AG04450 (cell line): ENCODE measurements at regions not wholly inside any gene's neighbourhood (a gene's known extent, or its start where the extent isn't known, plus 50 kb on each side); places are given as distances from the start of the nearest gene placed in this dataset.

Experiments used
- CTCF ChIA-PET: fragments of 300-600, 350-600 bp; formaldehyde crosslinking; extraction: SDS; loops from one replicate; lab custom pipeline; 2022; ENCODE audit warnings: antibody characterized with exemption, inconsistent platforms; lab: Charles Lee
- POLR2A ChIA-PET: fragments of 350-600 bp; formaldehyde crosslinking; extraction: SDS; loops from one replicate; lab custom pipeline; 2021; ENCODE audit warnings: antibody characterized with exemption, inconsistent platforms; lab: Yijun Ruan, JAX
- DNase-seq: peaks from one replicate; pipeline ENCODE4 v3.0.0-alpha.2; 2011; ENCODE audit warnings: low read depth, low spot score
- H3K27ac ChIP-seq: one replicate; pipeline ENCODE4 v1.5.1; 2012; ENCODE audit warnings: low read depth, low read length, control low read depth
- H3K27me3 ChIP-seq: one replicate; pipeline ENCODE4 v1.6.0; 2012; ENCODE audit warnings: low read length; ENCODE audit not compliant: control insufficient read depth, insufficient read depth
- H3K4me3 ChIP-seq: 2 replicates; pipeline ENCODE4 v1.5.1; 2011; ENCODE audit warnings: mild to moderate bottlenecking, low read depth, low read length, control low read depth
- H3K9me3 ChIP-seq: 2 replicates; pipeline ENCODE4 v1.5.1; 2012; ENCODE audit warnings: low read length; ENCODE audit not compliant: control insufficient read depth, insufficient read depth
- TF ChIP-seq, protein P1 (sequence below): IDR thresholded peaks from 2 replicates; pipeline ENCODE4 v1.5.1; 2011; ENCODE audit warnings: low read depth, low read length, control low read depth, inconsistent platforms

DNA sequence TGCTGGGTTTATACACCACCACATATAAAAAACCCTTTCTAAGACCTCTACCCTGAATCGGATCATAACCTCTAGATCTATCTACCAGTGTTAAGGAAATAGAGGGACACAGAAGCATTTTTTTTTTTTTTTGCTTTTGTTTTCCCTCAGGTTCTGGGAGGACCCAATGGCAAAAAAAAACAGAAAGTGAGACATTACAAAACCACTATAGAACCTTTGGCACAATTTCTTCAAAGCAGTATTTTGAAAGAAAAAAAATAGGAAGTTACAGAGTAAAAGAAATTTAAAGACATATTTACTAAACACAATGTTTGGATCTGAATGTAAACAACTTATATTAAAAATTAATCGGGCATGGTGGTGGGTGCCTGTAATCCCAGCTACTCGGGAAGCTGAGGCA, 1258.7 kb upstream of the GJE1 start:
- POLR2A ChIA-PET = no interaction called here
- DNase-seq = no peak
- TF ChIP-seq, protein P1, sequence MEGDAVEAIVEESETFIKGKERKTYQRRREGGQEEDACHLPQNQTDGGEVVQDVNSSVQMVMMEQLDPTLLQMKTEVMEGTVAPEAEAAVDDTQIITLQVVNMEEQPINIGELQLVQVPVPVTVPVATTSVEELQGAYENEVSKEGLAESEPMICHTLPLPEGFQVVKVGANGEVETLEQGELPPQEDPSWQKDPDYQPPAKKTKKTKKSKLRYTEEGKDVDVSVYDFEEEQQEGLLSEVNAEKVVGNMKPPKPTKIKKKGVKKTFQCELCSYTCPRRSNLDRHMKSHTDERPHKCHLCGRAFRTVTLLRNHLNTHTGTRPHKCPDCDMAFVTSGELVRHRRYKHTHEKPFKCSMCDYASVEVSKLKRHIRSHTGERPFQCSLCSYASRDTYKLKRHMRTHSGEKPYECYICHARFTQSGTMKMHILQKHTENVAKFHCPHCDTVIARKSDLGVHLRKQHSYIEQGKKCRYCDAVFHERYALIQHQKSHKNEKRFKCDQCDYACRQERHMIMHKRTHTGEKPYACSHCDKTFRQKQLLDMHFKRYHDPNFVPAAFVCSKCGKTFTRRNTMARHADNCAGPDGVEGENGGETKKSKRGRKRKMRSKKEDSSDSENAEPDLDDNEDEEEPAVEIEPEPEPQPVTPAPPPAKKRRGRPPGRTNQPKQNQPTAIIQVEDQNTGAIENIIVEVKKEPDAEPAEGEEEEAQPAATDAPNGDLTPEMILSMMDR = no peak

GRCh38 chr6:140872885-140873284, 1259.8 kb upstream of the GJE1 start:
- ChIA-PET CTCF (no interaction called here), POLR2A (no interaction called here)
- TF ChIP-seq, protein P1 = no peak
- H3K9me3 ChIP-seq = peaks cover 4% of the 10 kb centered on the region; the same call in 1 of the 2 replicates
- no peak overlapping the region for H3K27ac ChIP-seq
- H3K27me3 ChIP-seq = no peaks in the 10 kb centered on the region
- H3K4me3 ChIP-seq = no peak overlapping the region
- no peak for DNase-seq

More for the DNA sequence above, 1258.7 kb upstream of the GJE1 start:
- peaks cover 4% of the 10 kb centered on the region; the same call in 1 of the 2 replicates for H3K9me3 ChIP-seq
- H3K4me3 ChIP-seq = no peak overlapping the region
- CTCF ChIA-PET = no interaction called here
- H3K27me3 ChIP-seq = no peaks in the 10 kb centered on the region
- no peak overlapping the region for H3K27ac ChIP-seq

GRCh38 chr6:140871911-140872310, 1260.8 kb upstream of the GJE1 start:
- TF ChIP-seq, protein P1 = no peak
- POLR2A ChIA-PET = no interaction called here
- no peaks in the 10 kb centered on the region for H3K27me3 ChIP-seq
- no peak overlapping the region for H3K27ac ChIP-seq
- H3K4me3 ChIP-seq = no peak overlapping the region
- H3K9me3 ChIP-seq = peaks cover 4% of the 10 kb centered on the region; the same call in 1 of the 2 replicates
- CTCF ChIA-PET = no interaction called here
- no peak for DNase-seq

DNA sequence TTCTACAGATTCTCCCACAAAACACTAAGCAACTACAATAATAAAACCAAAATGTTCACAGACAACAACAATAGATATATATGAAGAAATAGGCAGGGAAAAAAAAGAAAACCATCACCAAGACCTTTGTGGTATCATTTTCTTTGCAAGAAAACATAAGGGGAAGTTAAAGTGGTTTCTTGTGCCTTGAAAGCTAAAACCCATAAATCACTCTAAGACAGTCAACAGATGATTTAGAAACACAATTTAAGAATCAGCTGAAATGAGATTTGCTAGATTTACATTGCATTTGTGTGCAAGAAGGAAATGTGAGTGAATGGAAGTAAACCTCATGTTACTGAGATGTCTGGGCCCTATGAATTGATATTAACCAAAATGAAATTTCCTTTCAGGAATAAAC, 1265.4 kb upstream of the GJE1 start:
- Histone ChIP-seq H3K4me3 (no peak overlapping the region), H3K27ac (no peak overlapping the region), H3K27me3 (no peaks in the 10 kb centered on the region), H3K9me3 (no peaks in the 10 kb centered on the region; the same call in 1 of the 2 replicates)
- ChIA-PET POLR2A (no interaction called here), CTCF (no interaction called here)
- TF ChIP-seq, protein P1 = no peak
- DNase-seq = no peak

- Histone ChIP-seq H3K4me3 (no peak overlapping the region), H3K27ac (no peak overlapping the region), H3K9me3 (no peaks in the 10 kb centered on the region; the same call in none of the 2 replicates), H3K27me3 (no peaks in the 10 kb centered on the region)
- ChIA-PET CTCF (no interaction called here), POLR2A (no interaction called here)
- TF ChIP-seq, protein P1 = no peak
- DNase-seq = no peak
Observed at GRCh38 chr6:140858381-140858971, 1274.2 kb upstream of the GJE1 start.
